ENCODE measurements at regions not wholly inside any gene's neighbourhood (a gene's known extent, or its start where the extent isn't known, plus 50 kb on each side); places are given as distances from the start of the nearest gene placed in this dataset.

- Histone ChIP-seq H3K36me3 (ENCODE audit: control insufficient read depth in 4 of 4, insufficient read depth in 3 of 4, low read depth in 1 of 4, low read length in 3 of 4) (no peaks in the 10 kb centered on the region), H3K4me1 (ENCODE audit: control insufficient read depth in 4 of 4, insufficient read depth in 4 of 4, low read length in 3 of 4) (no peaks in the 10 kb centered on the region), H3K27me3 (ENCODE audit: control insufficient read depth in 4 of 4, insufficient read depth in 4 of 4, low read length in 3 of 4) (no peaks in the 10 kb centered on the region), H3K9ac (ENCODE audit: low read depth in 1 of 2, low read length in 2 of 2) (no peak overlapping the region), H3K27ac (ENCODE audit: low read depth in 1 of 2, low read length in 2 of 2) (no peak overlapping the region), H3K4me3 (ENCODE audit: low read depth in 1 of 3, low read length in 3 of 3) (no peak overlapping the region), H3K9me3 (ENCODE audit: control insufficient read depth in 4 of 4, low read length in 3 of 4) (peaks cover 0 to 3% (median 0%) of the 10 kb centered on the region in 4 donors)
- no peak for TF ChIP-seq HNF4A (conservative IDR thresholded peaks at IDR 0.05)
- 66% methylated on average over 4 of the region's 4 CpGs for WGBS
- DNase-seq (ENCODE audit: low spot score): no peak
Observed at GRCh38 chr3:111366515-111366914, 175.5 kb upstream of the CD96 start.

GRCh38 chr3:111368056-111368455 lies 173.9 kb upstream of the CD96 start:
- Histone ChIP-seq H3K27me3 (ENCODE audit: control insufficient read depth in 4 of 4, insufficient read depth in 4 of 4, low read length in 3 of 4) (no peaks in the 10 kb centered on the region), H3K4me3 (ENCODE audit: low read depth in 1 of 3, low read length in 3 of 3) (no peak overlapping the region), H3K9me3 (ENCODE audit: control insufficient read depth in 4 of 4, low read length in 3 of 4) (peaks cover 2 to 11% (median 5%) of the 10 kb centered on the region in 4 donors), H3K4me1 (ENCODE audit: control insufficient read depth in 4 of 4, insufficient read depth in 4 of 4, low read length in 3 of 4) (no peaks in the 10 kb centered on the region), H3K27ac (ENCODE audit: low read depth in 1 of 2, low read length in 2 of 2) (no peak overlapping the region), H3K9ac (ENCODE audit: low read depth in 1 of 2, low read length in 2 of 2) (no peak overlapping the region), H3K36me3 (ENCODE audit: control insufficient read depth in 4 of 4, insufficient read depth in 3 of 4, low read depth in 1 of 4, low read length in 3 of 4) (no peaks in the 10 kb centered on the region)
- TF ChIP-seq EGR1 (IDR thresholded peaks at IDR 0.05; ENCODE audit: low read depth in 2 of 2): no peak
- no peak for TF ChIP-seq RAD21 (IDR thresholded peaks at IDR 0.05)
- no peak for TF ChIP-seq TAF1 (conservative IDR thresholded peaks at IDR 0.05)
- TF ChIP-seq JUND (IDR thresholded peaks at IDR 0.05): no peak
- no peak for TF ChIP-seq HNF4G (IDR thresholded peaks at IDR 0.05)
- TF ChIP-seq RXRA (IDR thresholded peaks at IDR 0.05): no peak
- TF ChIP-seq HNF4A (conservative IDR thresholded peaks at IDR 0.05): no peak
- TF ChIP-seq SP1 (IDR thresholded peaks at IDR 0.05): no peak
- no peak for TF ChIP-seq YY1 (IDR thresholded peaks at IDR 0.05)
- no peak for TF ChIP-seq GABPA (IDR thresholded peaks at IDR 0.05 in 1 of 2, conservative IDR thresholded peaks at IDR 0.05 in 1 of 2)
- no peak for TF ChIP-seq REST (IDR thresholded peaks at IDR 0.05)
- no peak for TF ChIP-seq MAX (IDR thresholded peaks at IDR 0.05)
- TF ChIP-seq FOXA2 (IDR thresholded peaks at IDR 0.05): no peak
- TF ChIP-seq NR2F2 (IDR thresholded peaks at IDR 0.05): no peak
- TF ChIP-seq FOXA1 (IDR thresholded peaks at IDR 0.05): no peak
- no peak for TF ChIP-seq ZBTB33 (IDR thresholded peaks at IDR 0.05)
- TF ChIP-seq CTCF (IDR thresholded peaks at IDR 0.05; ENCODE audit: low read depth, low read length, missing input control): no peak
- TF ChIP-seq ATF3 (IDR thresholded peaks at IDR 0.05): no peak
- WGBS: 98% methylated on average over 1 of the region's 1 CpG
- DNase-seq (ENCODE audit: low spot score): no peak
